Gastroesophageal sphincter (tissue), 3 donors: ENCODE measurements at regions not wholly inside any gene's neighbourhood (a gene's known extent, or its start where the extent isn't known, plus 50 kb on each side); places are given as distances from the start of the nearest gene placed in this dataset.

Experiments used
- EP300 ChIP-seq: sonication (generic); formaldehyde crosslinking; IDR thresholded peaks from one replicate; pipeline ENCODE4 v1.6.1; 2017; ENCODE audit warnings: antibody characterized with exemption, mild to moderate bottlenecking
- POLR2A ChIP-seq, 2 donors: fragments of 450-650 bp; IDR thresholded peaks; one replicate each; pipeline ENCODE4 v1.6.1; 2017; ENCODE audit warnings: antibody characterized with exemption in 2 of 2, mild to moderate bottlenecking in 2 of 2, moderate library complexity in 1 of 2
- TF ChIP-seq, protein P1 (sequence below), 4 experiments: fragments of 200-600 bp in 2 of 4; fragments of 450-650 bp in 2 of 4; sonication (generic) in 1 of 4; IDR thresholded peaks; one replicate each; pipeline ENCODE4 v1.5.1; 2017 to 2019; ENCODE audit warnings: antibody characterized with exemption in 4 of 4, mild to moderate bottlenecking in 2 of 4, moderate library complexity in 2 of 4

DNA sequence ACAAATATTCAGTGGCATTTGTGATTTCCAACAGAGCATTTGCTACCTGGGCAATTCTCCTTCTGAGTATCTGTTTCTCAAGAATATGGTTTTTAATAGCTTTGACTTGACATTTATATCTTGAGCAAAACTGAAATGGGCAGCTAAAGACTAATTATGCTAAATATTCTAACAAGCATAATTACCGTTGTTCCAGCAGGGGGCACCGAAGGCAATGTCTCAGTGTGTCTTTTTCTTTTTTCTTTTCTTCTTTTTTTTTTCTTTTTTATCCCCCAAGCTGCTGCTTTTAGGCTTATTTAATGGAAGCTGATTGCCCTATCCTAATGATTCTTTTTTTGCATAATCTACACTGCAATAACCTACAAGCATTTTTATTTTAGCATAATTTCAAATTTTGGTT, 138.9 kb upstream of the NABP1 start:
- TF ChIP-seq, protein P1, sequence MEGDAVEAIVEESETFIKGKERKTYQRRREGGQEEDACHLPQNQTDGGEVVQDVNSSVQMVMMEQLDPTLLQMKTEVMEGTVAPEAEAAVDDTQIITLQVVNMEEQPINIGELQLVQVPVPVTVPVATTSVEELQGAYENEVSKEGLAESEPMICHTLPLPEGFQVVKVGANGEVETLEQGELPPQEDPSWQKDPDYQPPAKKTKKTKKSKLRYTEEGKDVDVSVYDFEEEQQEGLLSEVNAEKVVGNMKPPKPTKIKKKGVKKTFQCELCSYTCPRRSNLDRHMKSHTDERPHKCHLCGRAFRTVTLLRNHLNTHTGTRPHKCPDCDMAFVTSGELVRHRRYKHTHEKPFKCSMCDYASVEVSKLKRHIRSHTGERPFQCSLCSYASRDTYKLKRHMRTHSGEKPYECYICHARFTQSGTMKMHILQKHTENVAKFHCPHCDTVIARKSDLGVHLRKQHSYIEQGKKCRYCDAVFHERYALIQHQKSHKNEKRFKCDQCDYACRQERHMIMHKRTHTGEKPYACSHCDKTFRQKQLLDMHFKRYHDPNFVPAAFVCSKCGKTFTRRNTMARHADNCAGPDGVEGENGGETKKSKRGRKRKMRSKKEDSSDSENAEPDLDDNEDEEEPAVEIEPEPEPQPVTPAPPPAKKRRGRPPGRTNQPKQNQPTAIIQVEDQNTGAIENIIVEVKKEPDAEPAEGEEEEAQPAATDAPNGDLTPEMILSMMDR (IDR thresholded peaks at IDR 0.05) = peak in 3 of 4 experiments; percentile 16 to 28 (median 26)
- TF ChIP-seq EP300 = no peak
- no peak for TF ChIP-seq POLR2A (IDR thresholded peaks at IDR 0.05)
